ENCODE measurements at regions not wholly inside any gene's neighbourhood (a gene's known extent, or its start where the extent isn't known, plus 50 kb on each side); places are given as distances from the start of the nearest gene placed in this dataset.
A peak's percentile ranks its signal among the peaks of the same experiment; 100 is the strongest.

- Mint-ChIP-seq H3K27ac (ENCODE audit: unreplicated experiment) (no peak overlapping the region), H3K27me3 (ENCODE audit: unreplicated experiment) (no peaks in the 10 kb centered on the region), H3K36me3 (ENCODE audit: low read depth, unreplicated experiment) (no peaks in the 10 kb centered on the region), H3K4me1 (ENCODE audit: unreplicated experiment) (no peaks in the 10 kb centered on the region), H3K9me3 (ENCODE audit: unreplicated experiment) (no peaks in the 10 kb centered on the region), H3K4me3 (ENCODE audit: unreplicated experiment) (no peak overlapping the region)
- no peak for DNase-seq (ENCODE audit: low spot score)
- no peak for TF ChIP-seq CTCF (IDR thresholded peaks at IDR 0.05; ENCODE audit: unreplicated experiment)
Observed at GRCh38 chr18:75897386-75897785, 469.9 kb upstream of the SMIM21 start.

GRCh38 chr18:75896865-75897264 is 469.4 kb upstream of the SMIM21 start:
- Mint-ChIP-seq H3K36me3 (ENCODE audit: low read depth, unreplicated experiment) (no peaks in the 10 kb centered on the region), H3K27ac (ENCODE audit: unreplicated experiment) (no peak overlapping the region), H3K4me1 (ENCODE audit: unreplicated experiment) (no peaks in the 10 kb centered on the region), H3K27me3 (ENCODE audit: unreplicated experiment) (no peaks in the 10 kb centered on the region), H3K9me3 (ENCODE audit: unreplicated experiment) (no peaks in the 10 kb centered on the region), H3K4me3 (ENCODE audit: unreplicated experiment) (no peak overlapping the region)
- peak; percentile 38 for DNase-seq (ENCODE audit: low spot score)
- no peak for TF ChIP-seq CTCF (IDR thresholded peaks at IDR 0.05; ENCODE audit: unreplicated experiment)

- no peak overlapping the region for H3K4me3 Mint-ChIP-seq (ENCODE audit: unreplicated experiment)
- no peak overlapping the region for H3K27ac Mint-ChIP-seq (ENCODE audit: unreplicated experiment)
- DNase-seq (ENCODE audit: low spot score), result no peak
- H3K4me1 Mint-ChIP-seq (ENCODE audit: unreplicated experiment), result no peaks in the 10 kb centered on the region
- H3K36me3 Mint-ChIP-seq (ENCODE audit: low read depth, unreplicated experiment), result no peaks in the 10 kb centered on the region
- TF ChIP-seq CTCF (IDR thresholded peaks at IDR 0.05; ENCODE audit: unreplicated experiment), result no peak
- H3K9me3 Mint-ChIP-seq (ENCODE audit: unreplicated experiment), result no peaks in the 10 kb centered on the region
- H3K27me3 Mint-ChIP-seq (ENCODE audit: unreplicated experiment), result no peaks in the 10 kb centered on the region
Observed at GRCh38 chr18:75895135-75895534, 467.6 kb upstream of the SMIM21 start.

- no peak for DNase-seq (ENCODE audit: low spot score)
- Mint-ChIP-seq H3K9me3 (ENCODE audit: unreplicated experiment) (no peaks in the 10 kb centered on the region), H3K4me1 (ENCODE audit: unreplicated experiment) (peaks cover 21% of the 10 kb centered on the region)
Observed at GRCh38 chr18:75884728-75885127, 457.2 kb upstream of the SMIM21 start.

More at GRCh38 chr18:75884728-75885127, 457.2 kb upstream of the SMIM21 start:
- H3K36me3 Mint-ChIP-seq (ENCODE audit: low read depth, unreplicated experiment), result no peaks in the 10 kb centered on the region
- no peaks in the 10 kb centered on the region for H3K27me3 Mint-ChIP-seq (ENCODE audit: unreplicated experiment)
- TF ChIP-seq CTCF (IDR thresholded peaks at IDR 0.05; ENCODE audit: unreplicated experiment), result no peak
- H3K4me3 Mint-ChIP-seq (ENCODE audit: unreplicated experiment), result no peak overlapping the region
- no peak overlapping the region for H3K27ac Mint-ChIP-seq (ENCODE audit: unreplicated experiment)

Data from endothelial cell (in vitro differentiated cells).